ACHN (cell line): ENCODE measurements at regions not wholly inside any gene's neighbourhood (a gene's known extent, or its start where the extent isn't known, plus 50 kb on each side); places are given as distances from the start of the nearest gene placed in this dataset.

Experiments used
- DNase-seq: peaks from one replicate; pipeline ENCODE4 v3.0.0-alpha.2; 2015
- in situ Hi-C: cut with HindIII; loops from 2 replicates; pipeline ENCODE4 v1.10.0; 2017; ENCODE audit warnings: low sequenced_read_pairs, low pct_ligation_motif_present, low pct_unique_long_range_greater_than_20kb

GRCh38 chr2:15092181-15092580 lies 459.7 kb downstream of the LRATD1 start:
- in situ Hi-C loops = no loop called here
- DNase-seq = no peak

GRCh38 chr2:15092691-15093090 lies 460.2 kb downstream of the LRATD1 start:
- in situ Hi-C loops = no loop called here

GRCh38 chr2:15094161-15094560 lies 461.6 kb downstream of the LRATD1 start:
- in situ Hi-C loops = no loop called here
- no peak for DNase-seq

More at GRCh38 chr2:15092691-15093090, 460.2 kb downstream of the LRATD1 start:
- no peak for DNase-seq

- DNase-seq = no peak
- in situ Hi-C loops = no loop called here
Measured at GRCh38 chr2:15096873-15097272, 464.3 kb downstream of the NBAS start.

- in situ Hi-C loops = no loop called here
Measured at GRCh38 chr2:15107137-15107536, 454.0 kb downstream of the NBAS start.

GRCh38 chr2:15111718-15112117 lies 449.4 kb downstream of the NBAS start:
- in situ Hi-C loops = no loop called here
- DNase-seq = no peak

More at GRCh38 chr2:15107137-15107536, 454.0 kb downstream of the NBAS start:
- no peak for DNase-seq

GRCh38 chr2:15112216-15112615 lies 448.9 kb downstream of the NBAS start:
- DNase-seq = peak; percentile 21
- in situ Hi-C loops = no loop called here

- in situ Hi-C loops = no loop called here
- no peak for DNase-seq
Measured at GRCh38 chr2:15115776-15116175, 445.4 kb downstream of the NBAS start.

- no peak for DNase-seq
- in situ Hi-C loops = no loop called here
Measured at GRCh38 chr2:15116830-15117229, 444.3 kb downstream of the NBAS start.
